ENCODE measurements at regions not wholly inside any gene's neighbourhood (a gene's known extent, or its start where the extent isn't known, plus 50 kb on each side); places are given as distances from the start of the nearest gene placed in this dataset.

- TF ChIP-seq EZH2 (IDR thresholded peaks at IDR 0.05; ENCODE audit: borderline replicate concordance, insufficient read depth, low read depth, low read length, poor library complexity, severe bottlenecking) (no peak), CTCF (IDR thresholded peaks at IDR 0.05) (no peak)
Measured at GRCh38 chr6:85044361-85044760, 280.0 kb upstream of the TBX18 start.

Measured in B cell (primary cell).